ENCODE measurements at regions not wholly inside any gene's neighbourhood (a gene's known extent, or its start where the extent isn't known, plus 50 kb on each side); places are given as distances from the start of the nearest gene placed in this dataset.

DNA sequence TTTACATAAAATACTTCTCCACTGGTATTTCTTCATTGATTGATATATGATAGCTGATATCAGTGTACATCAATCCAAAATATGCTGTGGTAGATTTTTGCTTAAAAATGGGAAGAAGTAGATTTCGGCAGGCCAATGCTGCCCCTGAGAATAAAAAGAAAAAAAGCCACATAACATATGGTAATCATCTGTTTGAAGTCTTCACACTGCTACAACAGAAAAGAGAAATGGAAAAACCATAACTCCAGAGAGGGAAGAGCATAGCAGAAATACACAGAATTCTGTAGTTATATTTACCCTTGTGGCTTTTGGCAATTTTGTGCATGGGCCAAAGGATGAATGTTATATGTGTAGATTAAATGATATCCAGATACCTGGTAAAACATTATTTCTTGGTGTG lies 143.1 kb upstream of the KCNMB2 start (continued):
- TF ChIP-seq STAT6 (CRISPR knock-in tag; conservative IDR thresholded peaks at IDR 0.05; ENCODE audit: low read depth) (no peak), IRF2 (CRISPR knock-in tag; IDR thresholded peaks at IDR 0.05; ENCODE audit: borderline replicate concordance, low read depth) (no peak), CREB1 (CRISPR knock-in tag; IDR thresholded peaks at IDR 0.05) (no peak), SOX15 (CRISPR knock-in tag; IDR thresholded peaks at IDR 0.05) (no peak), ZNF396 (CRISPR knock-in tag; IDR thresholded peaks at IDR 0.05; ENCODE audit: borderline replicate concordance) (no peak), FOXJ3 (CRISPR knock-in tag; IDR thresholded peaks at IDR 0.05; ENCODE audit: borderline replicate concordance) (no peak)

DNA sequence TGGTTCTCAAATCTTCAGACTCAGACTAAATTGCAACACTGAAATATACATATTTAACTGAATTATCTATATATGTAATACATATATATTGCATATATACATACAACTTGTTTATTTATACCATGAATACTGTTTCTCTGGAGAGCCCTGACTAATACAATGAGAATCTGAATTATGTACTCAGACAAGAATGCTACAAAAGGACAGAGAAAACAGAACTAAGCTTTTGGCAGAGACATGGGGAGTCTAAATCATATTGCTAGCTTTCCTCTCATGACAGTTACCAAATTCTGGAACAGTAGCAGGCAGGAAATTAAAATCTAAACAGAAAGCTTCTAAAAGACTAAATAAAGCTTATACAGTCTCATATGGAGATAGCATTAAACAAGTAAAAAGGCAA lies 142.4 kb upstream of the KCNMB2 start:
- Mint-ChIP-seq H3K27ac (no peak overlapping the region), H3K9me3 (no peaks in the 10 kb centered on the region), H3K36me3 (no peaks in the 10 kb centered on the region), H3K27me3 (ENCODE audit: low read depth) (no peaks in the 10 kb centered on the region), H3K4me1 (peaks cover 7% of the 10 kb centered on the region), H3K4me3 (no peak overlapping the region)
- no peak for TF ChIP-seq ETV6 (CRISPR knock-in tag; IDR thresholded peaks at IDR 0.05)
- TF ChIP-seq TEAD1 (CRISPR knock-in tag; IDR thresholded peaks at IDR 0.05): no peak
- no peak for TF ChIP-seq MYBL2 (CRISPR knock-in tag; IDR thresholded peaks at IDR 0.05)
- no peak for TF ChIP-seq ZNF232 (CRISPR knock-in tag; IDR thresholded peaks at IDR 0.05)
- no peak for TF ChIP-seq SMAD3 (CRISPR knock-in tag; IDR thresholded peaks at IDR 0.05; ENCODE audit: borderline replicate concordance)
- TF ChIP-seq ZNF671 (CRISPR knock-in tag; IDR thresholded peaks at IDR 0.05): no peak
- no peak for TF ChIP-seq JAZF1 (CRISPR knock-in tag; IDR thresholded peaks at IDR 0.05)
- TF ChIP-seq MXD4 (CRISPR knock-in tag; IDR thresholded peaks at IDR 0.05; ENCODE audit: borderline replicate concordance): no peak
- TF ChIP-seq, protein P1, sequence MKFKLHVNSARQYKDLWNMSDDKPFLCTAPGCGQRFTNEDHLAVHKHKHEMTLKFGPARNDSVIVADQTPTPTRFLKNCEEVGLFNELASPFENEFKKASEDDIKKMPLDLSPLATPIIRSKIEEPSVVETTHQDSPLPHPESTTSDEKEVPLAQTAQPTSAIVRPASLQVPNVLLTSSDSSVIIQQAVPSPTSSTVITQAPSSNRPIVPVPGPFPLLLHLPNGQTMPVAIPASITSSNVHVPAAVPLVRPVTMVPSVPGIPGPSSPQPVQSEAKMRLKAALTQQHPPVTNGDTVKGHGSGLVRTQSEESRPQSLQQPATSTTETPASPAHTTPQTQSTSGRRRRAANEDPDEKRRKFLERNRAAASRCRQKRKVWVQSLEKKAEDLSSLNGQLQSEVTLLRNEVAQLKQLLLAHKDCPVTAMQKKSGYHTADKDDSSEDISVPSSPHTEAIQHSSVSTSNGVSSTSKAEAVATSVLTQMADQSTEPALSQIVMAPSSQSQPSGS (CRISPR knock-in tag; IDR thresholded peaks at IDR 0.05; ENCODE audit: borderline replicate concordance, low read depth): no peak
- TF ChIP-seq, protein P2, sequence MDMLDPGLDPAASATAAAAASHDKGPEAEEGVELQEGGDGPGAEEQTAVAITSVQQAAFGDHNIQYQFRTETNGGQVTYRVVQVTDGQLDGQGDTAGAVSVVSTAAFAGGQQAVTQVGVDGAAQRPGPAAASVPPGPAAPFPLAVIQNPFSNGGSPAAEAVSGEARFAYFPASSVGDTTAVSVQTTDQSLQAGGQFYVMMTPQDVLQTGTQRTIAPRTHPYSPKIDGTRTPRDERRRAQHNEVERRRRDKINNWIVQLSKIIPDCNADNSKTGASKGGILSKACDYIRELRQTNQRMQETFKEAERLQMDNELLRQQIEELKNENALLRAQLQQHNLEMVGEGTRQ (CRISPR knock-in tag; IDR thresholded peaks at IDR 0.05): no peak
- TF ChIP-seq NR2C2 (CRISPR knock-in tag; IDR thresholded peaks at IDR 0.05): no peak
- TF ChIP-seq ZNF263 (CRISPR knock-in tag; IDR thresholded peaks at IDR 0.05; ENCODE audit: low read depth): no peak
- TF ChIP-seq FOXP4 (CRISPR knock-in tag; IDR thresholded peaks at IDR 0.05): no peak
- TF ChIP-seq, protein P3, sequence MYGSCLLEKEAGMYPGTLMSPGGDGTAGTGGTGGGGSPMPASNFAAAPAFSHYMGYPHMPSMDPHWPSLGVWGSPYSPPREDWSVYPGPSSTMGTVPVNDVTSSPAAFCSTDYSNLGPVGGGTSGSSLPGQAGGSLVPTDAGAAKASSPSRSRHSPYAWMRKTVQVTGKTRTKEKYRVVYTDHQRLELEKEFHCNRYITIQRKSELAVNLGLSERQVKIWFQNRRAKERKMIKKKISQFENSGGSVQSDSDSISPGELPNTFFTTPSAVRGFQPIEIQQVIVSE (CRISPR knock-in tag; IDR thresholded peaks at IDR 0.05; ENCODE audit: borderline replicate concordance): no peak
- ChIA-PET POLR2A (no interaction called here), CTCF (no interaction called here)
- DNase-seq (ENCODE audit: low spot score): no peak
- ATAC-seq: no peak
